Breast epithelium (tissue), 4 donors: ENCODE measurements at regions not wholly inside any gene's neighbourhood (a gene's known extent, or its start where the extent isn't known, plus 50 kb on each side); places are given as distances from the start of the nearest gene placed in this dataset.

Experiments used
- DNase-seq, 2 donors: peaks; one replicate each; pipeline ENCODE4 v3.0.0-alpha.2; 2019; ENCODE audit warnings: low spot score in 2 of 2
- H3K27ac ChIP-seq, 2 donors: fragments of 200-600 bp; sonication (generic) in 1 of 2; one replicate each; pipeline ENCODE4 v1.5.1; 2016 to 2019; ENCODE audit warnings: mild to moderate bottlenecking in 1 of 2
- H3K27me3 ChIP-seq, 2 donors: fragments of 200-600 bp; sonication (generic) in 1 of 2; one replicate each; pipeline versions ENCODE4 v1.5.1 to v1.6.0; 2017 to 2019; ENCODE audit warnings: control low read depth in 1 of 2, mild to moderate bottlenecking in 1 of 2
- H3K36me3 ChIP-seq: fragments of 200-600 bp; one replicate; pipeline ENCODE4 v1.5.1; 2019
- H3K4me1 ChIP-seq, 2 donors: fragments of 200-600 bp; sonication (generic); one replicate each; pipeline ENCODE4 v1.5.1; 2016 to 2019; ENCODE audit warnings: control low read depth in 1 of 2
- H3K4me3 ChIP-seq, 3 donors: fragments of 200-600 bp; sonication (generic); 1 replicate in 2 of 3; 2 replicates in 1 of 3; pipeline ENCODE4 v1.5.1; 2016 to 2019; ENCODE audit warnings: mild to moderate bottlenecking in 3 of 3, moderate library complexity in 2 of 3
- H3K9me3 ChIP-seq, 2 donors: fragments of 200-600 bp; sonication (generic) in 1 of 2; one replicate each; pipeline ENCODE4 v1.5.1; 2016 to 2019; ENCODE audit warnings: control low read depth in 1 of 2
- CTCF ChIP-seq, 3 donors: fragments of 450-650 bp; IDR thresholded peaks; one replicate each; pipeline ENCODE4 v1.5.1; 2016 to 2017; ENCODE audit warnings: antibody characterized with exemption in 3 of 3, mild to moderate bottlenecking in 3 of 3, moderate library complexity in 3 of 3
- POLR2A ChIP-seq: fragments of 450-650 bp; IDR thresholded peaks from one replicate; pipeline ENCODE4 v1.6.1; 2016; ENCODE audit warnings: antibody characterized with exemption, mild to moderate bottlenecking, moderate library complexity
- POLR2AphosphoS5 ChIP-seq, 3 donors: sonication (generic); formaldehyde crosslinking; IDR thresholded peaks; one replicate each; pipeline ENCODE4 v1.6.1; 2017; ENCODE audit warnings: antibody characterized with exemption in 3 of 3
- intact Hi-C: fragments of 100-400 bp; cut with DNase I; formaldehyde crosslinking; loops from one replicate; pipeline ENCODE4 v1.15.1; 2023; ENCODE audit warnings: low total_unique reads

GRCh38 chr10:28930514-28931495 lies 253.5 kb downstream of the BAMBI start:
- no peak for DNase-seq
- Histone ChIP-seq H3K36me3 (no peaks in the 10 kb centered on the region), H3K27me3 (no peaks in the 10 kb centered on the region), H3K27ac (no peak overlapping the region), H3K9me3 (no peaks in the 10 kb centered on the region), H3K4me1 (no peaks in the 10 kb centered on the region), H3K4me3 (no peak overlapping the region)
- no peak for TF ChIP-seq CTCF (IDR thresholded peaks at IDR 0.05)
- no peak for TF ChIP-seq POLR2A
- no peak for TF ChIP-seq POLR2AphosphoS5 (IDR thresholded peaks at IDR 0.05)
- intact Hi-C loops = no loop called here

DNA sequence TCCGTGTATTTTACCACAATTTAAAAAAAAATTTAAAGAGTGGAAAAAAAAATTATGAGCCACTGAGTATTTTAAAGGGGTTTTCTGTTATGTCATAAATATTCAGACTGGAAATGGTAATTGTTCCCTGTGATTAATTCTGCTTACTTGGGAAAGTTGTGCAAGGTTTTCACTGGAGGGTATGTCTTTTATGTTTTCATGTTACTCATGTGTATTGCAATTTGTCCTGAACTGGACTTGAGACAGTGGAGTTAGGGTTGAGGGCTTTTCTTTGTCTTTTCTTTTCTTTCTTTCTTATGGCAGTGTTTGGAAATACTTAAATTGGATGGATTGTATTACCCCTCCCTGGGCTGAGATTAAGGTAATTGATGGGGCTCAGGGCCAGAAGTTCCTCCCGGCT lies 257.7 kb downstream of the BAMBI start:
- H3K27me3 ChIP-seq = no peaks in the 10 kb centered on the region
- no peak overlapping the region for H3K4me3 ChIP-seq
- H3K27ac ChIP-seq = no peak overlapping the region
- no peaks in the 10 kb centered on the region for H3K4me1 ChIP-seq
- no peak for DNase-seq
- intact Hi-C loops = no loop called here
- TF ChIP-seq CTCF (IDR thresholded peaks at IDR 0.05) = no peak
- TF ChIP-seq POLR2A = no peak
- TF ChIP-seq POLR2AphosphoS5 (IDR thresholded peaks at IDR 0.05) = no peak
- no peaks in the 10 kb centered on the region for H3K9me3 ChIP-seq
- H3K36me3 ChIP-seq = no peaks in the 10 kb centered on the region

- no peaks in the 10 kb centered on the region for H3K4me1 ChIP-seq
- no peak overlapping the region for H3K4me3 ChIP-seq
- no peak overlapping the region for H3K27ac ChIP-seq
- H3K36me3 ChIP-seq = no peaks in the 10 kb centered on the region
- H3K9me3 ChIP-seq = no peaks in the 10 kb centered on the region
- no peaks in the 10 kb centered on the region for H3K27me3 ChIP-seq
- TF ChIP-seq CTCF (IDR thresholded peaks at IDR 0.05) (no peak), POLR2AphosphoS5 (IDR thresholded peaks at IDR 0.05) (no peak), POLR2A (no peak)
- no peak for DNase-seq
- intact Hi-C loops = no loop called here
These were observed 260.6 kb downstream of the BAMBI start for GRCh38 chr10:28937959-28938358.

GRCh38 chr10:28938745-28939144 lies 261.4 kb downstream of the BAMBI start:
- Histone ChIP-seq H3K4me1 (no peaks in the 10 kb centered on the region), H3K36me3 (no peaks in the 10 kb centered on the region), H3K27ac (no peak overlapping the region), H3K27me3 (no peaks in the 10 kb centered on the region), H3K4me3 (no peak overlapping the region), H3K9me3 (no peaks in the 10 kb centered on the region)
- TF ChIP-seq POLR2A (no peak), POLR2AphosphoS5 (IDR thresholded peaks at IDR 0.05) (no peak), CTCF (IDR thresholded peaks at IDR 0.05) (no peak)
- intact Hi-C loops = no loop called here
- DNase-seq = no peak
